NOMO-1 treated with dmso at 0.1 percent for 144 hours (cell line): ENCODE measurements at regions not wholly inside any gene's neighbourhood (a gene's known extent, or its start where the extent isn't known, plus 50 kb on each side); places are given as distances from the start of the nearest gene placed in this dataset.
A peak's percentile ranks its signal among the peaks of the same experiment; 100 is the strongest.

Experiments used
- DNase-seq: peaks from one replicate; lab custom pipeline; 2025; ENCODE audit not compliant: unreplicated experiment; lab: John Stamatoyannopoulos, UW

GRCh38 chr13:47087241-47087640, 190.4 kb upstream of the HTR2A start:
- DNase-seq, result no peak

GRCh38 chr13:47085346-47085745, 188.5 kb upstream of the HTR2A start:
- DNase-seq, result no peak

- DNase-seq, result no peak
These were observed 185.0 kb upstream of the HTR2A start for GRCh38 chr13:47081850-47082249.

- no peak for DNase-seq
These were observed 184.4 kb upstream of the HTR2A start for GRCh38 chr13:47081246-47081645.

DNA sequence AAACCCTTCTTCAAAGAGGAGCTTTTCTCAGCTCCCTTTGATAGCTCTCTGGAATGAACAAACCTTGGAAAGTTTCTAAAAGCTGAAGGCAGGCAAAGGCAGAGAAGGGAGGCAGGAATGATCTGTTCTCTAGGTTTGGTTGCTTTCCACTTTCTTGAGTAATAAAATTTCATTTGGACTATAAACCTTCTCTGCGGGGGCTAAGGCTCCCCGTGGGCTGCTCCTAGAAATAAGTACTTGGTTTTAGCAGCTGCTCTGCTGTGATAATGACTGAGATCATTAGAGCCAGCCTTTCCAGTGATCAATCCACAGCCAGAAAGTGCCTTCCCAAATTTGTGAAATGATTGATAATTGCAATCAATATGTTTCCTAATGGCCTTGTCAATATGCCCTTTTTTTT, 183.8 kb upstream of the HTR2A start:
- DNase-seq, result no peak

GRCh38 chr13:47076500-47076899, 179.6 kb upstream of the HTR2A start:
- no peak for DNase-seq

DNA sequence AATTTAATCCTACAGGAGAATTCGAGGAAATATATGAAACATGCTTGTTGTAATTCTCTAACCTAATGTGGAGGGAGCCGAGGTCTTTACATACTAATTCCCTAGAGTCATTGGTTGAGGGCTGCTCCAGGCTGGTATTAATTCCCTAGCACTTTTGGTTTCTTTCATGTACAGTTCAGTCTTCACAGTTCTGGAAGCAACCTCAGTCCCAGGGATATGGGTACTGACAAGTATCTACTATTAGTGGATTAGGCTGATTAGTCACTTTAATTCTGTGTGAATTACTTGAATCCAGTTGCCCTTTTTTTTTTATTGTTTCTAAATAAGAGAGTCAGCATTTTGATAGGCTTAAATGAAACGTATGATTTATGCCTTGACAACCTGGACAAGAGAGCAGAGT, 172.3 kb upstream of the HTR2A start:
- no peak for DNase-seq

GRCh38 chr13:47067306-47067705, 170.5 kb upstream of the HTR2A start:
- DNase-seq, result no peak

DNA sequence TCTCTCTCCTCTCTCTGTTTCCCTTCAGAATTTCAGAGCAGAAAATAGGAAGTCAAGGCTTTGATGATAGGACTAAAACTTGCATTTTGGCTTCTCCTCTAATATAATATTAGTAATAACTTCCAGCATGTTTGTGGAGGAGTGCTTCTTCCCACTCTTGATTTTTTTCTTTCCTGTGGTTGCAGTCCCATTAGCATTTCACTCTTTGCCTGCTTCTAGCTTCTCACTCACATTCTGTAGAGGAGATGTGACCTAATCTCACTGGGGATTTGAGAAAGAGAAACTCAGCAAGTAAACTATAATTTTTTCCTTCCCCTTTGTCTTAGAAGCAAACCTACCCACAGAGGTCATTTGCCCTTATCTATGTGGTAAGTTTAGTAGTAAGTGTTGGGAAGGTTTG, 169.4 kb upstream of the HTR2A start:
- peak; percentile 27 for DNase-seq

GRCh38 chr13:47064381-47064780, 167.5 kb upstream of the HTR2A start:
- DNase-seq, result no peak

DNA sequence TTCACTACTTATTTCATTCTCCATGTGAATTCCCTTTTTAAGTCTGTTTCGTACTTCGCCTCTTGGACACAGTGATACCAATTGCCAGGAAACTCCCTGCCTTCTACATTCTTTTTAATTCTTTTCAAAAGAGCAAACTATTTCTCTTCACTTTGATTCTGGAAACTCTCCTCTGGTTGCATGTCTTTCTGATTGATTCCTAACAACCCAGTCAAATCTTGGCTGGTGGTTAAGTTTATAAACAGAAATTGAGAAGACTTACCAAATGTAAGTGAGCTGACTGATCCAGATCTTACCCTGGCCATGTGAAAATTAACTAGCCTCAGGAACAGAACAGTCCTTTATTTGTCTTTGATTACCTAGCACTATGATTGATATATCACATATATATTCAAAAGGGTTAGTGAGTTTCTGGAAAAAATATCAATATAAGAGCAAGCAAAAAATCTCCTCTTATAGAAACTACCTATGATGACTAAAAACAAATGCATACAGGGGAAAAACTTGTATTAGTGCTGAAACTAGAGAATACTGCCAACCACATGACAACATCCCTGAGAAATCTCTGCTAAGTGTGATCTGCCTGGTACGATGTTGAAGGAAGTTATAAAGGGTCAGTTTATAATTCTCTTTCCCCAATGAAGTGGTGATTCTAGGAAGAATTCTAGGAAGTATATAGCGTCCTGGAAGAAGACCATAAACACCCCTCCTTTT, 152.6 kb upstream of the HTR2A start:
- no peak for DNase-seq

DNA sequence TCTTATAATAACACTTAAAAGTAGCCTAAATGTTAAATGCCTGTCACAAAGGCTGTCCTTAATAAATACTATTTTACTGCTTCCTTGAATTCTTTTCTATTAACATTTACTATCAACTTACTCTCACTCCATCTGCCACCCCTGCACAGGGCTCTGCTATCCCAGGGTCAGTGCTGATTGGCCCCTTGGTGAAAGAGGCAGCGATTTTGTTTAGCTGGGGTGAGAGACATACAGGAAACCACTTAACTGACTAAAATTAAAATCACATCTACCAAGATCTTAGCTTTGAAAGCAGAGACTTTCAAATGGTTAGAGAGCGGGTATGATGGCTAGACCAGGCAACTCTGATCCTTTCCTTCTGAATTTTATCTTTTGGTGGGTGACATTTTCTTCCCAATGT, 149.9 kb upstream of the HTR2A start:
- DNase-seq, result no peak

DNA sequence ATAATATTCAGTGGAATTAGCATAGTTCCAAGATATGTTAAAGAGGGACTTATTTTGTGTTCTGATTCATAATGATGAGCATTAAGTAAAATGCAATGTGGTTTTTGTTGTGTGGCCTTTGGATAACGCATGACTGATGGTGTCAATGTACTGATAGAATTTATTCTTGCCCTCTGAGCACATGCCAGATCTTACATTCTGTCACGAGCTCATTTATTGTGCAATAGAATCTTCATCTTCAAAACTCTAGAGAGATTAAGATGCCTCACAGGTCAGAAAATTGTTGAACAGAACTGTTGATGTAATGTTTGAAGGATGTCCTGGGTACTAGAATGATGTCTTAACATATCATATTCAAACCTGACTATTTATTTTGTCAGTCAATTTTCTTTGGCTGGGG, 148.0 kb upstream of the HTR2A start:
- no peak for DNase-seq

GRCh38 chr13:47039106-47039505, 142.3 kb upstream of the HTR2A start:
- no peak for DNase-seq

GRCh38 chr13:47038188-47038587, 141.3 kb upstream of the HTR2A start:
- no peak for DNase-seq

GRCh38 chr13:47036294-47037008, 139.6 kb upstream of the HTR2A start:
- DNase-seq, result peak; percentile 65

GRCh38 chr13:47033216-47033615, 136.4 kb upstream of the HTR2A start:
- no peak for DNase-seq

DNA sequence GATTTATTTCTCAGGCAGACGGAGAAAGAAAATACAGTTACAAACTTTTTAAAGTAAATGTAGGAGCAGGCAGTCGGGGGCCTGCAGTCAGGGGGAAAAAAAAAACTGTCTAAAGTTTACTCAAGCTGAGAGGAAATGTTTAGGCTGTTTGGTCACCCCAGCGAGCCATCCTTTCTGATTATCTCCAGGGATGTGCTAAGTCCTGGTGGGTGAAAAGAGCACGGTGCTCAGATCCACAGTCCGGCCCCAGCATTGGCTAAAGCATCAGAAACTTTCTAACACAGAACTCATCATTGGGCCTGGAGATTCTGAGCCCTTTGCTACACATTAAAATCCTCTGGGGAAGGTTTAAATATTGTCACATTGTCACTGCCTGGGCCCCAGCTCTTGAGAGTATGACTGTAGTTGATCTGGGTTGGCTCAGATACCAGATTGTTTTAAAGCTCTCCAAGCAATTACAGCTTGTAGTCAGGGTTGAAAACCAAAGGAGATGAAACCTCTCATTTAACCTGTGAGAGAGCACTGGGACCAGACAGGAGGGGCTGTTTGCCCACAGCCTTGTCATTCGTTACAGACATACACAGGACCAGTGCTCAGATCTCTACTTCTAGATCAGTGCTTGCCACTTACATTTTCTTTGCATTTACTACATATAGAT, 131.1 kb upstream of the HTR2A start:
- DNase-seq, result no peak

- peak; percentile 42 for DNase-seq
These were observed 129.1 kb upstream of the HTR2A start for GRCh38 chr13:47025791-47026447.

GRCh38 chr13:47019977-47020376, 123.1 kb upstream of the HTR2A start:
- DNase-seq, result no peak

- DNase-seq, result no peak
These were observed 120.6 kb upstream of the HTR2A start for GRCh38 chr13:47017476-47017875.

- DNase-seq, result no peak
These were observed 111.5 kb upstream of the HTR2A start for GRCh38 chr13:47008318-47008717.
